Ovary (tissue), 3 donors: ENCODE measurements at regions not wholly inside any gene's neighbourhood (a gene's known extent, or its start where the extent isn't known, plus 50 kb on each side); places are given as distances from the start of the nearest gene placed in this dataset.

Source experiments
- CTCF ChIP-seq, 3 donors: fragments of 450-650 bp in 2 of 3; fragments of 200-600 bp in 1 of 3; IDR thresholded peaks; one replicate each; pipeline versions ENCODE4 v1.5.1 to v1.8.0; 2016 to 2022; ENCODE audit warnings: antibody characterized with exemption in 3 of 3, mild to moderate bottlenecking in 1 of 3
- EP300 ChIP-seq: sonication (generic); formaldehyde crosslinking; IDR thresholded peaks from one replicate; pipeline ENCODE4 v1.6.1; 2017; ENCODE audit warnings: antibody characterized with exemption
- POLR2A ChIP-seq: fragments of 450-650 bp; IDR thresholded peaks from one replicate; pipeline ENCODE4 v1.6.1; 2017; ENCODE audit warnings: antibody characterized with exemption, mild to moderate bottlenecking, moderate library complexity
- donor health status: DM: no; HTN: no; CAD: no.

GRCh38 chr15:37368961-37369360, 268.6 kb upstream of the MEIS2 start:
- TF ChIP-seq CTCF (IDR thresholded peaks at IDR 0.05): no peak
- no peak for TF ChIP-seq POLR2A
- no peak for TF ChIP-seq EP300
